Retinal pigment epithelial cell (primary cell): ENCODE measurements at regions not wholly inside any gene's neighbourhood (a gene's known extent, or its start where the extent isn't known, plus 50 kb on each side); places are given as distances from the start of the nearest gene placed in this dataset.

Experiments used
- DNase-seq: peaks from one replicate; pipeline ENCODE4 v3.0.0-alpha.2; 2010; ENCODE audit warnings: low read depth
- H3K4me3 ChIP-seq: 2 replicates; pipeline ENCODE4 v1.5.1; 2011; ENCODE audit warnings: mild to moderate bottlenecking, low read length, control low read depth, moderate library complexity
- TF ChIP-seq, protein P1 (sequence below): conservative IDR thresholded peaks from 2 replicates; pipeline ENCODE4 v1.5.1; 2011; ENCODE audit warnings: low read depth, low read length, control low read depth, inconsistent platforms

DNA sequence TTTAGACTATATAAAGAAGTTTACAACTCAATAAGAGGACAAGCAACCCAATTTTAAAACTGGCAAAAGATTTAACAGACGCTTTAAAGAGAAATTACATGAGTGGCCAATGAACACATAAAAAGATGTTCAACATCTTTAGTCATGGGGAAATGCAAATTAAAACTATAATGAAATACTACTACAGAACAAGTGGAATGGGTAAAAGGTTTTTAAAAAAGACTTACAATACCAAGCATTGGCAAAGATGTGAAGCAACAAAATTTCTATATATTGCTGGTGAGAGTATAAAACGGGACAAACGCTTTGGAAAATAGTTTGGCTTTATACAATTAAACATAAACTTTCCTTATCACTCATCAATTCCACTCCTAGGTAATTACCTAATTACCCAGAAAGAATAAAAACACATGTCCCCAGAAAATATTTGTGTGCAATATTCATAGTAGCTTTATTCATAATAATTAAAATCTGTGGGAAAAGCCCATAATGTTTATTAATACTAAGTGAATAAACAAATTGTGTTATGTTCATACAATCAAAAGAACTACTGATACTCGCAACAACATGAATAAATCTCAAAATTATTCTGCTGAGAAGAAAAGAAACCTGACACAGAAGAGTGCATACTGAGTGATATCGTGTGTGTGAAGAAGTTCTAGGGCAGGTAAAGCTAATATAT, 76.7 kb upstream of the MYCN start:
- no peak for DNase-seq
- no peak overlapping the region for H3K4me3 ChIP-seq
- TF ChIP-seq, protein P1, sequence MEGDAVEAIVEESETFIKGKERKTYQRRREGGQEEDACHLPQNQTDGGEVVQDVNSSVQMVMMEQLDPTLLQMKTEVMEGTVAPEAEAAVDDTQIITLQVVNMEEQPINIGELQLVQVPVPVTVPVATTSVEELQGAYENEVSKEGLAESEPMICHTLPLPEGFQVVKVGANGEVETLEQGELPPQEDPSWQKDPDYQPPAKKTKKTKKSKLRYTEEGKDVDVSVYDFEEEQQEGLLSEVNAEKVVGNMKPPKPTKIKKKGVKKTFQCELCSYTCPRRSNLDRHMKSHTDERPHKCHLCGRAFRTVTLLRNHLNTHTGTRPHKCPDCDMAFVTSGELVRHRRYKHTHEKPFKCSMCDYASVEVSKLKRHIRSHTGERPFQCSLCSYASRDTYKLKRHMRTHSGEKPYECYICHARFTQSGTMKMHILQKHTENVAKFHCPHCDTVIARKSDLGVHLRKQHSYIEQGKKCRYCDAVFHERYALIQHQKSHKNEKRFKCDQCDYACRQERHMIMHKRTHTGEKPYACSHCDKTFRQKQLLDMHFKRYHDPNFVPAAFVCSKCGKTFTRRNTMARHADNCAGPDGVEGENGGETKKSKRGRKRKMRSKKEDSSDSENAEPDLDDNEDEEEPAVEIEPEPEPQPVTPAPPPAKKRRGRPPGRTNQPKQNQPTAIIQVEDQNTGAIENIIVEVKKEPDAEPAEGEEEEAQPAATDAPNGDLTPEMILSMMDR: no peak

GRCh38 chr2:15864176-15864769, 76.1 kb upstream of the MYCN start:
- TF ChIP-seq, protein P1: no peak
- DNase-seq: no peak

GRCh38 chr2:15865923-15866322, 74.4 kb upstream of the MYCN start:
- TF ChIP-seq, protein P1: no peak
- no peak for DNase-seq
- no peak overlapping the region for H3K4me3 ChIP-seq

More at GRCh38 chr2:15864176-15864769, 76.1 kb upstream of the MYCN start:
- H3K4me3 ChIP-seq: no peak overlapping the region

DNA sequence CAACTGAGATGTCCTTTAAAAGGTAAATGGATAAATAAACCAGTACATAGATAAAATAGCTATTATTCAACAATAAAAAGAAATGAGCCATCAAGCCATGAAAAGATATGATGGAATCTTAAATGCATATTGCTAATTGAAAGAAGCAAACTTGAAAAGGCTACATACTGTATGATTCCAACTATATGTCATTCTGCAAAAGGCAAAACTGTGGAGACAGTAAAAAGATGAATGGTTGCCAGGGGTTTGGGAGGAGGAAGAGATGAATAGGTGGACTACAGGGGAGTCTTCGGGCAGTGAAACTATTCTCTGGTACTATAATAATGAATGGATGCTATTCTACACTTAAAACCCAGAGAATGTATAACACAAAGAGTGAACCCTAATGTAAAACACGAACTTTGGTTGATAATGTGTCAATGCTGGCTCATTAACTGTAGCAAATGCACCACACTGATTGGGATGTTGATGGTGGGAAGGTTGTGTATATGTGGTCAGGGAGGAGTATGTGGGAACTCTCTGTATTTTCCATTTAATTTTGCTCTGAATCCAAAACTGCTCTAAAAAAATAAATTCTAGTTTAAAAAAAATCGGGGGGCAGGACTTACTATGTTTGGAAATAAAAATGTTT, 73.7 kb upstream of the MYCN start:
- H3K4me3 ChIP-seq: no peak overlapping the region
- TF ChIP-seq, protein P1: no peak
- no peak for DNase-seq

GRCh38 chr2:15867194-15868171, 72.9 kb upstream of the MYCN start:
- TF ChIP-seq, protein P1: no peak
- H3K4me3 ChIP-seq: no peak overlapping the region
- DNase-seq: no peak

DNA sequence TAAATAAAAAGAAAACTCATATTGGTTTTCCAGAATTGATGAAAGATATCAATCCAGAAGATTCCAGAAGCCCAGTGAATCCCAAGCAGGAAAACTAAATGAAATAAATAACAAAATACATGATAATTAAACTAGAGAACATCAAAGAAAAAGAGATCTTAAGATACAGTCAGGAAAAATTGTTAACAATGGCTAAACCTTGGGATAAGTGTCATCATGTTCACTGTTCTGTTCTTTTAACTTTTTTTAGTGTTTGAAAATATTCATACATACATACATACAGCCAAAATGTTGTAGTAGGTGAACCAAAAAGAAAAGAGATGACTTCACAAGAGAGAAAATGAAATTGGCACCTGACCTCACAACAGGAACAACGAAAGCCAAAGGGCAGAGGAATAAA, 72.2 kb upstream of the MYCN start:
- TF ChIP-seq, protein P1: no peak
- DNase-seq: no peak
- no peak overlapping the region for H3K4me3 ChIP-seq
